Mesendoderm (in vitro differentiated cells): ENCODE measurements at regions not wholly inside any gene's neighbourhood (a gene's known extent, or its start where the extent isn't known, plus 50 kb on each side); places are given as distances from the start of the nearest gene placed in this dataset.

Experiments used
- DNase-seq: peaks from one replicate; pipeline ENCODE4 v3.0.0; 2013
- H2AK5ac ChIP-seq: 2 replicates; pipeline ENCODE4 v1.6.1; 2013; ENCODE audit warnings: low read length, inconsistent platforms
- H2BK120ac ChIP-seq: 2 replicates; pipeline ENCODE4 v1.6.1; 2013; ENCODE audit warnings: low read depth, mild to moderate bottlenecking, low read length, moderate library complexity, mixed read lengths
- H2BK15ac ChIP-seq: replicated peaks from 2 replicates; pipeline ENCODE4 v1.6.1; 2013; ENCODE audit warnings: low read depth, mild to moderate bottlenecking, moderate library complexity
- H2BK5ac ChIP-seq: 2 replicates; pipeline ENCODE4 v1.6.1; 2013; ENCODE audit warnings: low read length, inconsistent platforms
- H3K18ac ChIP-seq: 2 replicates; pipeline ENCODE4 v1.6.1; 2013; ENCODE audit warnings: mild to moderate bottlenecking, low read length, mixed read lengths
- H3K23ac ChIP-seq: one replicate; pipeline ENCODE4 v1.6.1; 2013; ENCODE audit warnings: low read length
- H3K27ac ChIP-seq: 2 replicates; pipeline ENCODE4 v1.5.1; 2013; ENCODE audit warnings: low read depth, mild to moderate bottlenecking, inconsistent platforms, low read length, moderate library complexity
- H3K27me3 ChIP-seq: 2 replicates; pipeline ENCODE4 v1.6.1; 2013; ENCODE audit warnings: low read length, control low read depth, mild to moderate bottlenecking, inconsistent platforms; ENCODE audit not compliant: insufficient read depth, poor library complexity
- H3K36me3 ChIP-seq: 2 replicates; pipeline ENCODE4 v1.6.1; 2013; ENCODE audit warnings: low read length, inconsistent platforms; ENCODE audit not compliant: control insufficient read depth, insufficient read depth
- H3K4ac ChIP-seq: one replicate; pipeline ENCODE4 v1.6.1; 2013; ENCODE audit warnings: low read depth, mild to moderate bottlenecking, low read length, moderate library complexity
- H3K4me1 ChIP-seq: 2 replicates; pipeline ENCODE4 v1.6.1; 2013; ENCODE audit warnings: low read depth, low read length, inconsistent platforms; ENCODE audit not compliant: control insufficient read depth
- H3K4me2 ChIP-seq: 2 replicates; pipeline ENCODE4 v1.6.1; 2013; ENCODE audit warnings: low read length
- H3K4me3 ChIP-seq: 2 replicates; pipeline ENCODE4 v1.5.1; 2013; ENCODE audit warnings: mild to moderate bottlenecking, low read length
- H3K56ac ChIP-seq: one replicate; pipeline ENCODE4 v1.6.1; 2013; ENCODE audit warnings: low read length
- H3K79me1 ChIP-seq: 2 replicates; pipeline ENCODE4 v1.6.1; 2013; ENCODE audit warnings: low read length, inconsistent platforms
- H3K79me2 ChIP-seq: 2 replicates; pipeline ENCODE4 v1.6.1; 2013; ENCODE audit warnings: mild to moderate bottlenecking, low read length; ENCODE audit not compliant: control insufficient read depth, insufficient read depth
- H3K9ac ChIP-seq: 2 replicates; pipeline ENCODE4 v1.6.1; 2013; ENCODE audit warnings: low read length, inconsistent platforms
- H4K5ac ChIP-seq: one replicate; pipeline ENCODE4 v1.6.1; 2013; ENCODE audit warnings: low read length
- H4K8ac ChIP-seq: one replicate; pipeline ENCODE4 v1.6.1; 2013; ENCODE audit warnings: low read depth, mild to moderate bottlenecking, control low read depth, low read length, moderate library complexity
- WGBS: extraction: QIAGEN DNeasy Blood & Tissue Kit; methylation state at CpG from one replicate; pipeline ENCODE4 v1.1.7; 2013; ENCODE audit warnings: low lambda C conversion rate, missing lambda C conversion rate; ENCODE audit not compliant: insufficient coverage; ENCODE audit errors: extremely low coverage; 5-methylcytosine and 5-hydroxymethylcytosine counted together

- no peak overlapping the region for H3K18ac ChIP-seq
- no peak overlapping the region for H3K4me2 ChIP-seq
- DNase-seq = peak; percentile 92
- H3K56ac ChIP-seq = no peak overlapping the region
- no peaks in the 10 kb centered on the region for H3K36me3 ChIP-seq
- no peak overlapping the region for H4K8ac ChIP-seq
- no peak overlapping the region for H2BK120ac ChIP-seq
- no peaks in the 10 kb centered on the region for H3K79me1 ChIP-seq
- H4K5ac ChIP-seq = no peak overlapping the region
- H3K27ac ChIP-seq = no peak overlapping the region
- H3K9ac ChIP-seq = no peak overlapping the region
- H3K79me2 ChIP-seq = no peaks in the 10 kb centered on the region
- no peak overlapping the region for H3K4ac ChIP-seq
- H2AK5ac ChIP-seq = no peak overlapping the region
- H3K4me1 ChIP-seq = no peaks in the 10 kb centered on the region
- no peak overlapping the region for H2BK15ac ChIP-seq
- no CpG with 5 or more reads among the region's 2 CpGs for WGBS
- H3K4me3 ChIP-seq = no peak overlapping the region
- no peaks in the 10 kb centered on the region for H3K27me3 ChIP-seq
- H2BK5ac ChIP-seq = no peak overlapping the region
- H3K23ac ChIP-seq = no peak overlapping the region
These were observed 82.5 kb upstream of the MYCBP2 start for GRCh38 chr13:77409412-77409811.

- H4K8ac ChIP-seq = no peak overlapping the region
- no peaks in the 10 kb centered on the region for H3K79me1 ChIP-seq
- DNase-seq = no peak
- no peaks in the 10 kb centered on the region for H3K27me3 ChIP-seq
- no peak overlapping the region for H2BK5ac ChIP-seq
- H2AK5ac ChIP-seq = no peak overlapping the region
- H3K79me2 ChIP-seq = no peaks in the 10 kb centered on the region
- H3K56ac ChIP-seq = no peak overlapping the region
- H2BK15ac ChIP-seq = no peak overlapping the region
- H3K18ac ChIP-seq = no peak overlapping the region
- H3K36me3 ChIP-seq = no peaks in the 10 kb centered on the region
- H2BK120ac ChIP-seq = no peak overlapping the region
- no peak overlapping the region for H3K4me3 ChIP-seq
- H3K23ac ChIP-seq = no peak overlapping the region
- H4K5ac ChIP-seq = no peak overlapping the region
- no peak overlapping the region for H3K4me2 ChIP-seq
- no CpG with 5 or more reads among the region's 4 CpGs for WGBS
- H3K4me1 ChIP-seq = no peaks in the 10 kb centered on the region
- no peak overlapping the region for H3K27ac ChIP-seq
- H3K4ac ChIP-seq = no peak overlapping the region
- no peak overlapping the region for H3K9ac ChIP-seq
These were observed 79.9 kb upstream of the MYCBP2 start for GRCh38 chr13:77406644-77407440.

- no peak overlapping the region for H3K9ac ChIP-seq
- no peak overlapping the region for H3K23ac ChIP-seq
- no peaks in the 10 kb centered on the region for H3K27me3 ChIP-seq
- no peak overlapping the region for H2BK5ac ChIP-seq
- no peak overlapping the region for H3K27ac ChIP-seq
- H3K4me2 ChIP-seq = no peak overlapping the region
- no peak overlapping the region for H4K5ac ChIP-seq
- no peak overlapping the region for H3K4me3 ChIP-seq
- no peaks in the 10 kb centered on the region for H3K79me2 ChIP-seq
- no peaks in the 10 kb centered on the region for H3K4me1 ChIP-seq
- no CpG with 5 or more reads among the region's 3 CpGs for WGBS
- H3K4ac ChIP-seq = no peak overlapping the region
- H3K36me3 ChIP-seq = no peaks in the 10 kb centered on the region
- H3K18ac ChIP-seq = no peak overlapping the region
- no peak overlapping the region for H2AK5ac ChIP-seq
- no peak overlapping the region for H4K8ac ChIP-seq
- no peak for DNase-seq
- no peak overlapping the region for H2BK120ac ChIP-seq
- no peak overlapping the region for H2BK15ac ChIP-seq
- no peaks in the 10 kb centered on the region for H3K79me1 ChIP-seq
- no peak overlapping the region for H3K56ac ChIP-seq
These were observed 72.1 kb upstream of the MYCBP2 start for GRCh38 chr13:77398825-77399620.

GRCh38 chr13:77397636-77398035 lies 70.7 kb upstream of the MYCBP2 start:
- H3K36me3 ChIP-seq = no peaks in the 10 kb centered on the region
- H3K27me3 ChIP-seq = no peaks in the 10 kb centered on the region
- no peak overlapping the region for H2AK5ac ChIP-seq
- no peak overlapping the region for H2BK120ac ChIP-seq
- no peak overlapping the region for H2BK15ac ChIP-seq
- H3K4ac ChIP-seq = no peak overlapping the region
- H2BK5ac ChIP-seq = no peak overlapping the region
- H3K23ac ChIP-seq = no peak overlapping the region
- H4K5ac ChIP-seq = no peak overlapping the region
- H3K4me1 ChIP-seq = no peaks in the 10 kb centered on the region
- H3K18ac ChIP-seq = no peak overlapping the region
- H3K79me2 ChIP-seq = no peaks in the 10 kb centered on the region
- no CpG with 5 or more reads among the region's 2 CpGs for WGBS
- DNase-seq = no peak
- no peak overlapping the region for H3K4me2 ChIP-seq
- H3K4me3 ChIP-seq = no peak overlapping the region
- H3K27ac ChIP-seq = no peak overlapping the region
- no peak overlapping the region for H4K8ac ChIP-seq
- no peaks in the 10 kb centered on the region for H3K79me1 ChIP-seq
- no peak overlapping the region for H3K9ac ChIP-seq
- H3K56ac ChIP-seq = no peak overlapping the region

- no peak overlapping the region for H3K4me3 ChIP-seq
- H4K8ac ChIP-seq = no peak overlapping the region
- no peak overlapping the region for H3K27ac ChIP-seq
- no peaks in the 10 kb centered on the region for H3K27me3 ChIP-seq
- no peak overlapping the region for H3K4ac ChIP-seq
- H3K4me1 ChIP-seq = no peaks in the 10 kb centered on the region
- no peak overlapping the region for H2BK5ac ChIP-seq
- H2AK5ac ChIP-seq = no peak overlapping the region
- no peaks in the 10 kb centered on the region for H3K36me3 ChIP-seq
- H3K56ac ChIP-seq = no peak overlapping the region
- no peak overlapping the region for H3K4me2 ChIP-seq
- H3K18ac ChIP-seq = no peak overlapping the region
- no peak overlapping the region for H3K9ac ChIP-seq
- no peaks in the 10 kb centered on the region for H3K79me2 ChIP-seq
- no peak overlapping the region for H2BK15ac ChIP-seq
- H2BK120ac ChIP-seq = no peak overlapping the region
- no peak overlapping the region for H4K5ac ChIP-seq
- no peak for DNase-seq
- H3K23ac ChIP-seq = no peak overlapping the region
- no peaks in the 10 kb centered on the region for H3K79me1 ChIP-seq
These were observed 64.6 kb upstream of the MYCBP2 start for GRCh38 chr13:77391475-77391874.
